ENCODE measurements at regions not wholly inside any gene's neighbourhood (a gene's known extent, or its start where the extent isn't known, plus 50 kb on each side); places are given as distances from the start of the nearest gene placed in this dataset.

DNA sequence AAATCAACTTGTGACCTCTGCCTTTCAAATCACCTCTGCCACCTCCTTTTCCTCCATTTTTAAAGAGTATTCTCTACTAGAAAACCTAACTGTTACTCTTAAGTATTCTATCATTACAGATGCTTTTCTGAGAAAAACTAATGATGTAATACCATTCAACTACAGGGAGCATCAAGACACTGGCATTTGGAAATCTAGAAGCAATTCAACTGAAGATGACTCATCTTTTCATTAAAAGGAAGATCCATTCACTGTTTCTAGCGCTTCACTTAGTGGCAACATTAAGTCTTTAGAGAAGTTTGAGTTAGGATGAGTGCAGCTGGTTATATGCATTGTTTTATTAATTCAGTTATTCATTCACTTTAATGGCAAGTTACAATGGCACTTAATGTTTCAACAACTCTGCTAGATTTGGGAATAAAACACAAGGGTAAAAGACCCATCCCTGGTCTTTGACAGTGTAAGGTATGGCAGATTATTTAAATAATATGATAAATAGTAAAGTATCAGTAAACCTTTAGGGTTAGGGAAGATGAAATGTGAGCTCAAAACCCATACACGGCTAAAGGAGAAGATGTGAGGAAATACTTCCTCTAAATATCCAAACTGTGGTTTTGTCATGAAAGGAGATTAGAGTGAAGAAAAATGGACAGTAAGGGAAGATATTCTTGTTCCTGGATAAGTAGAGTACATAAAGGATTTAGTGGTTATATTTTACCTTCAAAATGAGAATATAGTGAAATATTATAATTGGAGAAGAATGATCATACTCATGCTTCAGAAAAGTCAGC lies 61.7 kb downstream of the KCNJ2 start:
- no peak for DNase-seq

DNA sequence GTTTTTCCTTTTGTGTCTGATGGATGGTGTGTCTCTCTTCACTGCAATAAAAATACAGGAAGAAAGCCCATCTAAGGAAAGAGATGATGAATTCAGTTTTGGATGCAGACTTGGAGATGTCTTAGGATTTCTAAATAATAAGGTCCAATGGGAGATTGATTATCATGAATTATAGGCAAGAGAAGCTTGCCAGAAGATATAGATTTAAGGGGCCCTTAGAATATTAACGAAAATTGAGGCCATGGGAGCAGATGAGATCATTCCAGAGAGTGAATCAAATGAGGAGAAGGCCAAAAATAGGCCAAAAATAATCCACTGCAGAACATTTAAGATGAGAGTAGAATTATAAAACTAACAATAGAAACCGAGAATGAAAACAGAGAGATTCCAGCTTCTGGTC lies 63.1 kb downstream of the KCNJ2 start:
- DNase-seq, result no peak

DNA sequence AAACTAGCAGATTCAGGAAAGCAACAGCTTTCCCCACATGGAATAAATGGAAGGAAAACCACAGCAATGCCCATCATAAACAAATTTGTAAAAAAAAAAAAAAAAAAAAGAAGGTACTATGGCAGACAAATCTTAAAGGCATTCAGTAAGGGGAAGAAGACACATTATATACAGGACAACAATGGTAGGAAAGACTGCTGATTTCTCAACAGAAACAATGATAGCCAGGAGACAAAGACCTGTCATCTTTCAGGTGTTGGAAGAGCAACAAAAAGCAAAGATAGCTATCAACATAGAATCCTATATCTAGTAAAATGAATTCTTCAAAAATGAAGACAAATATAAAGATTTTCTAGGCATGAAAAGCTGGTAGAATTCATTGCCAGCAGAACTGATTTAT lies 65.9 kb downstream of the KCNJ2 start:
- no peak for DNase-seq

DNA sequence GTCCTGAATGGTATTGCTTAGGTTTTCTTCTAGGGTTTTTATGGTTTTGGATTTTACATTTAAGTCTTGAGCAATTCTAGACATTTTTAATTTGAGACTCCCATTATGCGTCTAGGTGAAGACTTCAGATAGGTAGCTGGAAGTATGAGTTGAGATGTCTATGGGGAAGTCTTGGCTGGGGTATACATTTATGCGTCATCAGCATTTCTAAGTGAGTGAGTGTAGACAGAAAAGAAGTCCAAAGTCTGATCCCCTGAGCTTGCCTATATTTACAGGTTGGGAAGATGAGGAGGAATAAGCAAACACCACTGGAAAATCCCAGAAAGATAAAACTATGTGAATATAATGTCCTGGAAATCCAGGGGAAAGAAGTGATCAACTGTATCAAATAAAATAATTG lies 68.9 kb downstream of the KCNJ2 start:
- no peak for DNase-seq

DNA sequence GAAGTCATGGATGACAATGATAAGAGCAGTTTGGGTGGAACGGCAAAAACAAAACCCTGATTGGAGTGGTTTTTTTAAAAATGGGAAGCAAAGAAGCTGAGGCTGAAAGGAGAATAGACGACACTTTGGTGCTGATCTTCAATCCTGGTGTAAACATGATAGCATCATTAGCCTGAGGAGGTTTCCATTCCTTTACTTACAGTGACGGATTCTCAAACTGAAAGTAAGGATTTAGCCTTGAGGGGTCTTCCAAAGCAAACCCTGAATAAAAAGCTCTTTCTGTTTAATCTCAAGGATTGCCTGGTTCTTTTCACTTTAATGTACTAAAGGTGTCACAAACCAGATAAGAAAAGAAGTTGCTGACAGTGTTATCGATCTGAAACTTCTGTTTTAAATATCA lies 69.3 kb downstream of the KCNJ2 start:
- DNase-seq, result no peak

DNA sequence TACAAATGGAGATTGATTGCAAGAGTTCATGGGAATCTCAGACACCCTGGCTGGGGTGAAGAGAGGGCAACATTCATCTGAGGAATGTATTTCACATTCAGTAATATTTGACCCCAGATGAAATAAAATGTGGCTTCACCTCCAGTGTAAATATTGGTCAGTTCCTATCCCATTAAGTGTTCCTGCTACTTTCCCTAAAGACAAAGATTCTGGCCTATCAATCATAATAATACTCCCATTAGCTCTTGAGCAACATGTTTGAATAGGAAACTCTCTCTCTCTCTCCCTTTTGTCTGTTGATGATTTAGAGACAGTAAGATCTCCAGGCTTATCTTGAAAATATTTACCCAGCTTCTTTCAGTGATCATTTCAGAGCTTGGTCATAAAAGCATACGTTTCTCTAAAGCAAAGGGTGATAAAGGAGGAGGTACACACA lies 70.1 kb downstream of the KCNJ2 start:
- DNase-seq, result no peak

DNA sequence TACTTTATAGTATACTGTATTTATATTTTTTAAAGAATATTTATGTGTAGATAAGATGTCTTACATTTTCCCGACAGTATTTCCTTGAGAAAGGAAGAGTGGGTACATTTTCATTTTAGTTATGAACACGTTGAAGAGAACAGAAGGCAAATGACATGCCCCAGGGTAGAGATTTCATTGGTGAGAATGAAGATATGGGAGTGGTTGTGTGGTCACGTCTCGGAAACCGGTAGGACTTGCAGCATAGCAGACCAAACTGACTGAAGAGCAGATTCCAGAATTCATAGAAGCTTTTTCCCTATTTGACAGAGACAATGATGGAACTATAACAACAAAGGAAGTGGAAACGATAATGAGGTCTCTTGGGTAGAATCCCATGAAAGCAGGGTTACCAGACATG lies 71.7 kb downstream of the KCNJ2 start:
- no peak for DNase-seq

DNA sequence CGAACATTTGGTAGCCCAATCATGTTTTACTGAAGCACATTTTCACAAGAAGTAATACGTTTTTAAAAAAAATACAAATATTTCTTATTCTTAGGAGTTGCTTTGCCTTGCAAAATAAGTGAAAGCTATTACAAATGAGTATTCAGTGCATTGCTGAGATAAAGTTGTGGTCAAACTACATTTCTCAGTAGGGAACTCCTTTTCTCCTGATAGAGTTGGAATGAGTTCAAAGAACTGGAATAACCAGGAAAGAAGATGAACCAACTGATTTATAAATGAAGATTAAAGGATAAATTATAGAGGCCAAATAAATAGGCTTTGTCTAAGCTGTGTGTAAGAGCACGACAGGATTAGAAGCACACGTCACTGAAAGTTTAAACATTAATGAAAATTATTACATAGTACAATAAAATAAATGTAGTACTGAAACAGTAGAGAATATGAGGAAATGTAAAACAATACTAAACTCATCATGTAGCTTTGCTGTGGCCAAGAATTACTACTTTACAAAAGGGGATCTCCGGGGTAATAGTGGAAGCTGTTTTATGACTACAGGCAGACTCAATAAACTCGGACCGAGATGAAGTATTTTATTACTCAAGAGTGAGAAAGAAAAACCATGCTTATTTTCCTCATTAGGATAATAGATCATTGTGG lies 73.6 kb downstream of the KCNJ2 start:
- DNase-seq, result no peak

DNA sequence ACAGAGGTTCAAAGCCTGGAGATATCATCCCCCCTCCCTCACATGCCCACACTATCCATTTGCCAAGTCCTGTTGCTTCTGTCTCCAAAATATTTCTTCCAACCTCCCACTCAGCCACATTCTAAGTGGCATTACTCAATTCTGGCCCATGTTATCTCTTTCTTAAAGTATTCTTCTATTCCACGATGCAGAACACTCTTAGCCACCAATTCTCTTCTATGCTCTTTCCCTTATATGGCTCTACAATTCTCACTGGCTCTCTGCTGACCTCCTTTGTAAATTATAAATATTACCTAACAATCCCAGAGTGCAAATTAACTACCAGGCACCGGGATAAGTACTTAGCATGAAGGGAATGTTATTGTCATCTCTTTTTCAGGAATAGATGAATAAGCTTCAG lies 82.4 kb downstream of the KCNJ2 start:
- DNase-seq, result no peak

DNA sequence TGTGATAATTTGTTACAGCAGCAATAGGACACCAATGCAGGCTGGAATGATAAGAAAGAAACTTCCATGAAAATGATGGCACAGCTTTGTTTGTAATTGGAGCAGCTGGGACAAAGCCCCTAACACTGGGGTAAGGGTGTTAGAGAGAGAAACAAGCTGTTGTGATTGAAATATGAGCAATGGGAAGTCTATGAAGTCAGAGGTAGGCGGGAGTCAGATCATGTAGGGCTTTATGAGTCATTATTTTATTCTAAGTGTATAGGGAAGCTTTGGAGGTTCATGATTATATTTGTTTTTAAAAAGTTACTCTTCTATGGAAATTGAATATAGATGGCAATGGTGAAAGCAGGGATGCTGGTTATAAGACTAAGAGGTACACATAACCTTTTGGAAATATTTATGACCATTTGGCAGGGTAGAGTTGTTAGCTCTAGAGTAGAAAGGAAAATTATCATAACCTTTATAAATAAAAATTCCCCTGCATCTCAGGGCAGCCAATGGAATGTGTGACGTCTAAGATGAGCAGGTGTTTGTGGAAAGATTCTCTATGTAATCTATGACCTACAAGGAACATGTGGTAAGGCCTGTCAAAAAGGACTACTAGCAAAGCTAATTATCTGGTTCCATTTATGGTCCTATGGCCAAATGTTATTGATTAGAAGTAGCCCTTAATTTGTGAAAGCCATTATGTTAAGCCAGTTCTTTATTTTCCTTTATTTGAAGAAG lies 85.6 kb downstream of the KCNJ2 start:
- no peak for DNase-seq

DNA sequence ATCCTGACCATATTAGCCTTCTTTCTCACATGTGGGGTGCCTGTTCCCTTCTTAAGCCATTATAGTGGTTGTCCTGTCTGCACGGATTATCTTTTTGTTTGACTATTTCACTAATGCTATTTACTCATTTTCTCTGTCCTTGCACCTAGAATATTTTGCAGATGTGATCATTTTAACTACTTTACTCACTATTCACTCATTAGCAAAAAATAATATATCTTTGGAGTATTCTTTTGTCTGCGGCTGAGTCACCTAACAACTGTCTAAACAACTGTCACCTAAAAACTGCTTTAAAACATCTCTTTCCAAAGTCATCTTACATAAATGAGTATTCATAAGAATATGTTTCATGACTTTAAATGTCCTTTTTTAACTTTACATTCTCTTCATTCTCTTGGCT lies 87.4 kb downstream of the KCNJ2 start:
- no peak for DNase-seq

DNA sequence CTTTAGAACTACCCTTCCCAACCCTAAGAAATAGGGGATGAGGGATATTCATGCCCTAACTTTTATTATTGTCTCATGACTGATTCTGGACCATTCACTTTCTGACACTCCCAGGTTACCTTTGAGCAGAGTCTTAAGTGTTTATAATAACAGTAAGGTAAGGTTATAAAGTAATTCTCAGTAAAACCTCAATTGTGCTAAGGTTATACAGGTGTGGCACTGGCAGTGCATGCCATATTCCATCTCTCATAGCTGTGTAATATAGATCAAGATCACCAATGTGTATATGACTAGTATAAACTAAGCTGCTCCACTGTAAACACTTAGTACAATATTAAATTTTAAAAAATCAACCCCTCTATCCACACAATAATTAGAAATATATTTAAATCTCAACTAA lies 89.1 kb downstream of the KCNJ2 start:
- DNase-seq, result no peak

DNA sequence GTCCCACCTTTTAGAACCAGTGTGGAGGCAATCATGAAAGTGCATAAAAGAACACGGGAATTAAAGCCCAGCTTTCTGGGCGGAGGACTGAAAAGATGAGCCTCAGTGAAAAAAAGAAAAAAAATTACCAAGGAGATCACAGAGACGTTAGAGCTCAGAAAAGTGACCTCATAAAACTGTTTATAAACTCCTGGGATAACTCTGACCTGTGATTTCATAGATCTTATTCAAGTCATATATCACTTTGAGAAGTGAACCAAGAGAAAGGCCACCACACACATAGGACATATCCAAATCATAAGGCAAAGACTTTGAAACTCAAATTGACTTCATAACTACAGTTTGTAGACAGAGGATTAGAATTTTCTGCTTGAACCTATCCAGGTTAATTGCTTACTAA lies 90.1 kb downstream of the KCNJ2 start:
- no peak for DNase-seq

DNA sequence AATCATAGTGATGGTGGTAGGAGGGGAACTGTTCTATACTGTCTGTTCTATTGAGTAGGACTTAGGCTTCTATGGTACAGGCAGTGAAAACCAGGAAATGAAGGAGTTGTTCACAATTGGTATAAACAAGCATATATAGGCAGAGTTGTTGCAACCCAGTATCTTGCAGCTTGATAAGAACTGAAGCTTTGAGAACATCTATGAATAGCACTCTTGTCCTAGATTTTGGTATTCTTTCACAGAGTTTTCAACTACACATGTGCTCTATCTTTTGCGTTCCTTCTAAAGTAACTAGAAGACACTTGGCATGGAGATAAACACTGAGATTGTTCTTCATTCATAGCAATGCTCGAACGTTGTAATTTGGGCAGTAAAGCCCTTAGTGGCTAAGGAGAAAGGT lies 91.8 kb downstream of the KCNJ2 start:
- DNase-seq, result no peak

DNA sequence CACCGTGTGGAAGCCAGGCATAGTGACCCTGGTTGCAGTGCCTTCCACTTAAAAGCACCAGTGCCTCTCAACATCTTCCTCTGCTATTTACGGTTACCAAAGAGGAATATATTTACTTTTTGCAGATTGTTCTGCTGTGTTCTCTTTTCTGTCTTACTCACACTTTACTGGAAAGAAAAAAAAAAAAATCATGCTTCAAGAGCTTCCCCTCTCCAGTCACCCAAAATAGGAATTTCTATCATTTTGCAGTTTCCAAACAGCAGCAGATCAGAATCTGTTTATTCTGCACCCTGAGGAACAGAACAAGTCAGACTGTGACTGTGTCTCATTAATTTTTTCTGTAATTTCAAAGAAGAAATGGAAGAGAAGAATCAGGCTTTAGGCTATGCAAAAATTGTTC lies 96.1 kb downstream of the KCNJ2 start:
- DNase-seq, result no peak

DNA sequence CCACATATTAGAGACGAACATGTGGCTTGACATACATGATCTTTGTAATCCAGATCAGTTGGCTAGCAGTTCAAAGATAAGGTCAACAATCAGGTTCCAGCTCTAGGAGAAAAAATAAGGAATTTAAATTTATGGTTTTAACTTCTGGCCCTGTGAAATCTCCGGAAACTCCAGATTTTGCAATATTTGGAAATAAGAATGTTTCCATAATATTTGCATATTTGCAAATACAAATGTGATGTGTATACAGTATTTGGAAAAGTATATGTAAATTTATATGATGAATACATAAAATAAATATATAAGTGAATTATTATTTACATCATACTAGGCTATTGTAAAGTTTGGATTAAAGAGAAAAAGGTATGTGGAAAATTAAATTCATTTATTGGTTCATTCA lies 97.1 kb downstream of the KCNJ2 start:
- no peak for DNase-seq

DNA sequence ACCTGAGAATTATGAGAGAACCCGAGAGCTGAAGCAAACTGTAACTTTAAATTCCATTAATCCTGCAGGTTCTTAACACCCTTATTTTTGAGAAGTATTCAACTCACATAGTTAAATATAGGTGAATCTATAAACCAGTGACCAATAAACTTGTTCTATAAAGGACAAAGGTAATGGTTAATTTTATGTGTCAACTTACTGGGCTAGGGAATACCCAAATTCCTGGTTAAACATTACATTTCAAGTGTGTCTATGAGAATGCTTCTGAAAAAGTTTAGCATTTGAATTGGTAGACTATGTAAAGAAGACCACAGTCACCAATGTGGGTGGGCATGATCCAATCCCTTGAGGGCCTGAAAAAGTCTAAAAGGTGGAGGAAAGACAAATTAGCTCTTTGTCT lies 99.1 kb downstream of the KCNJ2 start:
- no peak for DNase-seq

DNA sequence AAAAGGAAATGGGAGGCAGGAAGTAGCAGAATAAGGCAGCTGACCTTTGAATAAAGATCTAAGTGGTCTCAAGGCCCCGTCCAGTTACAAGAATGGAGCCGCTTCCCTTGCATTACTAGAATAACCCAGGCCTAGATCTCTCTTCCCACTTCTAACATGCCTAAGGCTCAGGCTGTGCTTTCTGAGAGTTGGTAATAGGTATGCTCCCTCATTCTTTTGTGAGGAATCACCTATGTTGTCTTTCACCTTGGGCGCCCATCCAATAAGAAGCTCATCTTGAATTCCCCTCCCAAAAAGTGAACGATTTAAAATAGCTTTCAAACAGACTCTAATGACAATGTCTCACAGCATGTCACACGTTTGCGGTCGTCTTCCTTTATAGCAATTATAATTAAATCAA lies 101.2 kb downstream of the KCNJ2 start:
- DNase-seq, result no peak

DNA sequence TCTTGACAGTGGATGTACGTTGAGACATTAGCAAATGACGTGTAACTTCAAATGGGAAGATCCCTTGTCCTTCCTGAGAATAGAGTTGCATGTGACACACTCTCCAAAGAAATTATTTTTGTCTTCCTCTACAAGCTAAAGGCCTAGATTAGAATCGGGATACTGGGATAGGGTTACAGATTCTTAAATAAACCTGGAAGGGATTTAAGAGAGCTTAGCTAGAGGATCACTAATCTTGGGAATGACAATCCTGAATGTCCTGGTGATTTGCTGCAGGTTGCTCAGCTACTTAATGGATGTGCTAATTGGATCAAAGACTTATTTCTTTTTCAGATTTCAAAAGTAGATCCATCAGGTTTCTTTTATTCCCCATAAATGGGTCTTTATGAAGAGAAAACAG lies 101.9 kb downstream of the KCNJ2 start:
- no peak for DNase-seq

DNA sequence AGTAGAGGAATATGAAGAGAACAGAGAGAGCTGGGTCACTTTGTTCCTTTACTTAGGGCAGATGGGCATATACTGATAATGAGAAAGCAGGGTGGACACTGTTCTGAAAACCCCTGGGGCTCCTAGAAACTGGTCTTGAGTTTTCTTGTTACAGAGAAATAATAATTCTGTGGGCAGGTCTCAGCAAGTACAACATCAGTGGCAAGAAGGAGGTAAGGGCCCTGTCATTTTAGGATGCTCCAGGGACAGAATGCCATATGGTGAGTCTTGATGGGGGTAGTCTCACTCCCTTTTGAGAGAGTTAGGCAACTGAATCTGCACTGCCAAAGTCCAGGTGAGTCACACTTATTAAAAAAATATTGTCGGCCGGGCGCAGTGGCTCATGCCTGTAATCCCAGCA lies 102.3 kb downstream of the KCNJ2 start:
- DNase-seq, result no peak

DNA sequence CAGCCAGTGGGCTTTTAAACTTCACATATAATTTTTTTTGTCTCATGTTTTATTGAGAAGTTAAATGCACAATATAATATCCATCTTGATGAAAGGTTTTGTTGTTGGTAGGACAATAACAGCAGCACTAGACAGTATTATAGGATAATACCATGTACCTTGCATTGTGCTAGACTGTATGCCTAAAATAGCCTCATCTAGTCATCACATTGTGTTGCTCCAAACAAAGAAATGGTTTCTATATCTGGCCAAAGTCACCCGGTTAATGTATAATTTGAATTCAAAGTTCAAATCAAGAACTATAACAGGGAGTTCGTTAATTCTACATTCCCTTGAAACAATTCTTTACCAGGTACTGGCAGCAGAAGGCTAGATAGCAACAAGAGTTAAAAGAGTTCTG lies 104.9 kb downstream of the KCNJ2 start:
- DNase-seq, result no peak

DNA sequence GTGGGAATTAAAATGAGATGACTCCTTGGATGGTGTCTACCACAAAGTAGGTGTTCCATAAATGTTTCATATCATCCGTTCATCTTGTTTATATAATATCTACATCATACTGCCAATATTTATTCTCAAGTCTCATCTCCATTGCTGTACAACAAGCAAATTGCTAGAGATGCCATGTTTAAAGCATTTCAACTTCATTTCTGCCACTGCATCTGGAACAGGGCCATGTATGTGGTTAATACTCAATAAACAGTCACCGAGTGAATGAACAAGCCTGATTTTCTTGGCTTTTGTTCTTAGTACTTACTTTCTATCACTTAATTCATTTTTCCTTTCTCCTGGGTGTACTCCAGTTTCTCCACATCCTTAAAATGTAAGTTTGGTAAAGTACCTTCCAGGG lies 107.6 kb downstream of the KCNJ2 start:
- no peak for DNase-seq

DNA sequence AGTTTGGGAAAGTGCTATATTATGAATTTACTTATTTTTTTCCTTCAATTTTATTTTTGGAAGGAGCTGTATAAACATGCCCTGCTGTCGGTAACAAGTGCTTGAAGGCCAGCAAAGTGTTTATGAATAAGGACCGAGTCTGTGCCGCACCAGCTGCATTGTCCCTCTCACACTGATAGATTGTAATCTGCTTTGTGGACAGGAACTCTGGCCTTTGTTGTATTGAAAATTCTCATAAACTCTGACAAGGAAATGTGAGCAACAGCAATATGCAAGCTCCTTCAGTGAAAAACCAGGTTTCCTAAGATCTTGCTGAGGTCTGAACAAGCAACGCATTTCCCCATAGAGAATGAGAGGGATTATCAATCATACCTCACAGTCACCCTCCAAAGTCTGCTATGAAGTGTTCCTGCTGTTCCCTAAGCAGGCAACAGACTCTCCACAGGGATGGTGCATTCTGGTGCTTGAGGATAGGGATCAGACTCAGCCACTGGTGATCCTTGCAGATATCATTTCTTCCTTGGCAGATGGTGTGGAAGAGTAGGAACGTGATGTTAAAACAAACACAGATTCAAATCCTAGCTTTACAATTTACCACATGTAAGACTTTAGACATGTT lies 109.6 kb downstream of the KCNJ2 start:
- DNase-seq, result no peak

DNA sequence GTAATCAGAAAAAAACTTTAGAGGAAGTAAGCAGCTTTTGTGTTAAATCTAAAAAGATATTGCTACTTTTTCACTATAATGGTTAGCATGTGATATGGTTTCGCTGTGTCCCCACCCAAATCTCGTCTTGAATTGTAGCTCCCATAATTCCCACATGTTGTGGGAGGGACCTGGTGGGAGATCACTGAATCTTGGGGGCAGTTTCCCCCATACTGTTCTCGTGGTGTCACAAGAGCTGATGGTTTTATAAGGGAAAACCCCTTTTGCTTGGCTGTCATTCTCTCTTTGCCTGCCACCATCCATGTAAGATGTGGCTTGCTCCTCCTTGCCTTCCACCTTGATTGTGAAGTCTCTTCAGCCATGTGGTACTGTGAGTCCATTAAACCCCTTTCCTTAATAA lies 117.1 kb downstream of the KCNJ2 start:
- DNase-seq, result no peak
